ENCODE measurements at regions not wholly inside any gene's neighbourhood (a gene's known extent, or its start where the extent isn't known, plus 50 kb on each side); places are given as distances from the start of the nearest gene placed in this dataset.

- Histone ChIP-seq H3K4me3 (replicated peaks in 1 of 4; ENCODE audit: control extremely low read depth in 1 of 4, insufficient read depth in 1 of 4, low read depth in 3 of 4, low read length in 4 of 4) (no peak overlapping the region), H2AFZ (ENCODE audit: low read length) (no peak overlapping the region), H4K20me1 (ENCODE audit: control insufficient read depth, extremely low read depth, insufficient read depth, low read length) (no peaks in the 10 kb centered on the region), H3K9me3 (ENCODE audit: control insufficient read depth, insufficient read depth, low read depth, low read length) (no peaks in the 10 kb centered on the region), H3K4me1 (ENCODE audit: control insufficient read depth, extremely low read depth, insufficient read depth, low read length) (no peaks in the 10 kb centered on the region), H3K9ac (ENCODE audit: insufficient read depth, low read length) (no peak overlapping the region), H3K27me3 (ENCODE audit: control insufficient read depth, insufficient read depth, low read length) (no peaks in the 10 kb centered on the region), H3K36me3 (ENCODE audit: control insufficient read depth, insufficient read depth, low read length) (no peaks in the 10 kb centered on the region), H3K79me2 (ENCODE audit: control insufficient read depth, insufficient read depth, low read length) (no peaks in the 10 kb centered on the region), H3K27ac (ENCODE audit: insufficient read depth, low read length) (no peak overlapping the region), H3K4me2 (ENCODE audit: extremely low read depth, insufficient read depth, low read length) (no peak overlapping the region)
- DNase-seq (ENCODE audit: low read depth in 2 of 2), result peak in 1 of 2 donors; percentile 51
- no peak for TF ChIP-seq EZH2 (IDR thresholded peaks at IDR 0.05; ENCODE audit: low read length, missing control alignments)
Measured at GRCh38 chr6:91490671-91491301, 903.9 kb upstream of the MAP3K7 start.

DNA sequence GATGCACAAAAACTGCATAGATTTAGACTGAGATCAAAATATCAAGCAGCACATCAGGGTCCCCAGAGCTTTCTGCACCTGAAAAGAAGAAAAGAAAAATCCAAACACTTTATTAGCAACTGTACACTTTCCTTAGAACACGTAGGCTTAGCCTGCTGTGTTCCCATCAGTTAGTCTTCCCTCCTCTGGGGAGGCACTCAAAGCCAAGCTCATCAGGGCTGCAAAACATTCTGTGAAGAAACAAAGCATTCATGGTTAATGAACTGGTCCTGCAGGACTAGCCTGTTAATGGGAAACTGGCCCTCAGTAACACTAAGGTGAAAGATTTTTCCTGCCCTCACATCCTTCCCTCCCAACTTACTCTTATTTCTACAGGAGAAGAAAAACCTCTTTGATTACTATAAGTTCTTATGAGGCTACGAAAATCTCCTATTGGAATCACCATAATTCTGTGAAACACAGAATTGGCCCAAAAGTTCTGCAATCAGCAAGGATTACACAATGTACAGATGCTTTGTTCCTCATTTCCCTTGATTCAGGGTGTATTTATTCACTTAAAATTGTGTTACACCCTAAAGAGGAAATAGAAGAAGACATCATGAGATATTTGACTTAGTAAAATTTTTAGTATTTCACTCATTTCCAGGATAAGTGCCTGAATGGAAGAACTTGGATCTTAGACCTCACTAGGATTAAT, 901.0 kb upstream of the MAP3K7 start:
- no peaks in the 10 kb centered on the region for H3K36me3 ChIP-seq (ENCODE audit: control insufficient read depth, insufficient read depth, low read length)
- no peaks in the 10 kb centered on the region for H3K9me3 ChIP-seq (ENCODE audit: control insufficient read depth, insufficient read depth, low read depth, low read length)
- no peaks in the 10 kb centered on the region for H4K20me1 ChIP-seq (ENCODE audit: control insufficient read depth, extremely low read depth, insufficient read depth, low read length)
- H3K27ac ChIP-seq (ENCODE audit: insufficient read depth, low read length), result no peak overlapping the region
- no peak overlapping the region for H3K9ac ChIP-seq (ENCODE audit: insufficient read depth, low read length)
- DNase-seq (ENCODE audit: low read depth in 2 of 2), result no peak
- H3K4me2 ChIP-seq (ENCODE audit: extremely low read depth, insufficient read depth, low read length), result no peak overlapping the region
- H3K79me2 ChIP-seq (ENCODE audit: control insufficient read depth, insufficient read depth, low read length), result no peaks in the 10 kb centered on the region
- H3K4me1 ChIP-seq (ENCODE audit: control insufficient read depth, extremely low read depth, insufficient read depth, low read length), result no peaks in the 10 kb centered on the region
- TF ChIP-seq EZH2 (IDR thresholded peaks at IDR 0.05; ENCODE audit: low read length, missing control alignments), result no peak
- TF ChIP-seq CTCF (conservative IDR thresholded peaks at IDR 0.05 in 1 of 2, IDR thresholded peaks at IDR 0.05 in 1 of 2; ENCODE audit: low read depth in 1 of 2, low read length in 2 of 2), result no peak
- no peak overlapping the region for H2AFZ ChIP-seq (ENCODE audit: low read length)
- H3K27me3 ChIP-seq (ENCODE audit: control insufficient read depth, insufficient read depth, low read length), result no peaks in the 10 kb centered on the region
- no peak overlapping the region for H3K4me3 ChIP-seq (replicated peaks in 1 of 4; ENCODE audit: control extremely low read depth in 1 of 4, insufficient read depth in 1 of 4, low read depth in 3 of 4, low read length in 4 of 4)

DNA sequence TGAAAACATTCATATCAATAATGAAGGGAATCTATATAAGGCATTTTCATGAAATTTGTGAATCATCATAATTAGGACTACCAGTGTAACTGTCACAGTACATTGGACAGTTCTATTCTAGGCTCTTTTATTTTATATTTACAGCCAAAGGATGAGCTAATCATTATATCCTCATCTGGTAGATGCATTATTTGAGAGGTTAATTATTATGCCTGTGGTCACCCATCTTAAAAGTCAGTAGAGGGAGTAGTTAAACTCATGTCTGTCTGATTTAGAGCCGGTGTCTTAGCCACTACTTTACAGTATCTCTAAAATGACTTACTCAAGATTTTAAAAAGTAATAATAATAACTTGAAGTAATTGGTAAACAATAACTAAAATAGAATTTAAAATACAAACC, 899.3 kb upstream of the MAP3K7 start:
- Histone ChIP-seq H3K4me2 (ENCODE audit: extremely low read depth, insufficient read depth, low read length) (no peak overlapping the region), H3K9ac (ENCODE audit: insufficient read depth, low read length) (no peak overlapping the region)
- TF ChIP-seq CTCF (conservative IDR thresholded peaks at IDR 0.05 in 1 of 2, IDR thresholded peaks at IDR 0.05 in 1 of 2; ENCODE audit: low read depth in 1 of 2, low read length in 2 of 2) (no peak), EZH2 (IDR thresholded peaks at IDR 0.05; ENCODE audit: low read length, missing control alignments) (no peak)

More for the DNA sequence above, 899.3 kb upstream of the MAP3K7 start:
- H3K27ac ChIP-seq (ENCODE audit: insufficient read depth, low read length), result no peak overlapping the region
- no peaks in the 10 kb centered on the region for H3K4me1 ChIP-seq (ENCODE audit: control insufficient read depth, extremely low read depth, insufficient read depth, low read length)
- H4K20me1 ChIP-seq (ENCODE audit: control insufficient read depth, extremely low read depth, insufficient read depth, low read length), result no peaks in the 10 kb centered on the region
- DNase-seq (ENCODE audit: low read depth in 2 of 2), result no peak
- H3K36me3 ChIP-seq (ENCODE audit: control insufficient read depth, insufficient read depth, low read length), result no peaks in the 10 kb centered on the region
- H3K9me3 ChIP-seq (ENCODE audit: control insufficient read depth, insufficient read depth, low read depth, low read length), result no peaks in the 10 kb centered on the region
- H3K79me2 ChIP-seq (ENCODE audit: control insufficient read depth, insufficient read depth, low read length), result no peaks in the 10 kb centered on the region
- H2AFZ ChIP-seq (ENCODE audit: low read length), result no peak overlapping the region
- no peaks in the 10 kb centered on the region for H3K27me3 ChIP-seq (ENCODE audit: control insufficient read depth, insufficient read depth, low read length)
- no peak overlapping the region for H3K4me3 ChIP-seq (replicated peaks in 1 of 4; ENCODE audit: control extremely low read depth in 1 of 4, insufficient read depth in 1 of 4, low read depth in 3 of 4, low read length in 4 of 4)

Data from fibroblast of lung (primary cell).